ENCODE measurements at regions not wholly inside any gene's neighbourhood (a gene's known extent, or its start where the extent isn't known, plus 50 kb on each side); places are given as distances from the start of the nearest gene placed in this dataset.

DNA sequence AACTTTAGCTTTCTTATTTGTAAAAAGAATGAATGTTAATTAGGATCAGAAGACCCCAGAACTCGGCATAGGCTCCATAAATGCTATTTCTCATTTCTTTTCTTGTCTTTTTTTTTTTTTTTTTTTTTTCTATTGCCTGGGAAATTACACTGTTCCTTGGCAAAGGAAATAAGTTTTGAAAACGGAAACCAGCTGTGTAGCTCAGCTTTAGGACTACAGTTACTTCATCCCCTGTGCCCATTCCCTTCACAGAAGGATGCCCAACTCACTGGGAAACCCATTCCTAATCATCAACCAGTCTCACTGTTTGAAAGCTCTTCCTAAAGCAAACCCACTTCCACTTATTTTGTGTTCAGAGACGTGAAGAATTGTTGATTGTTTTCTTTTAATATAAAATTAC lies 254.0 kb upstream of the IL12A start:
- TF ChIP-seq EP300 (conservative IDR thresholded peaks at IDR 0.05; ENCODE audit: poor library complexity, severe bottlenecking) (no peak), TAF1 (IDR thresholded peaks at IDR 0.05; ENCODE audit: low read depth) (no peak), POLR2AphosphoS5 (IDR thresholded peaks at IDR 0.05) (no peak)
- TF ChIP-seq, protein P1, sequence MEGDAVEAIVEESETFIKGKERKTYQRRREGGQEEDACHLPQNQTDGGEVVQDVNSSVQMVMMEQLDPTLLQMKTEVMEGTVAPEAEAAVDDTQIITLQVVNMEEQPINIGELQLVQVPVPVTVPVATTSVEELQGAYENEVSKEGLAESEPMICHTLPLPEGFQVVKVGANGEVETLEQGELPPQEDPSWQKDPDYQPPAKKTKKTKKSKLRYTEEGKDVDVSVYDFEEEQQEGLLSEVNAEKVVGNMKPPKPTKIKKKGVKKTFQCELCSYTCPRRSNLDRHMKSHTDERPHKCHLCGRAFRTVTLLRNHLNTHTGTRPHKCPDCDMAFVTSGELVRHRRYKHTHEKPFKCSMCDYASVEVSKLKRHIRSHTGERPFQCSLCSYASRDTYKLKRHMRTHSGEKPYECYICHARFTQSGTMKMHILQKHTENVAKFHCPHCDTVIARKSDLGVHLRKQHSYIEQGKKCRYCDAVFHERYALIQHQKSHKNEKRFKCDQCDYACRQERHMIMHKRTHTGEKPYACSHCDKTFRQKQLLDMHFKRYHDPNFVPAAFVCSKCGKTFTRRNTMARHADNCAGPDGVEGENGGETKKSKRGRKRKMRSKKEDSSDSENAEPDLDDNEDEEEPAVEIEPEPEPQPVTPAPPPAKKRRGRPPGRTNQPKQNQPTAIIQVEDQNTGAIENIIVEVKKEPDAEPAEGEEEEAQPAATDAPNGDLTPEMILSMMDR (IDR thresholded peaks at IDR 0.05; ENCODE audit: poor library complexity, severe bottlenecking): no peak

Measured in neural cell (in vitro differentiated cells).